ENCODE measurements at regions not wholly inside any gene's neighbourhood (a gene's known extent, or its start where the extent isn't known, plus 50 kb on each side); places are given as distances from the start of the nearest gene placed in this dataset.

DNA sequence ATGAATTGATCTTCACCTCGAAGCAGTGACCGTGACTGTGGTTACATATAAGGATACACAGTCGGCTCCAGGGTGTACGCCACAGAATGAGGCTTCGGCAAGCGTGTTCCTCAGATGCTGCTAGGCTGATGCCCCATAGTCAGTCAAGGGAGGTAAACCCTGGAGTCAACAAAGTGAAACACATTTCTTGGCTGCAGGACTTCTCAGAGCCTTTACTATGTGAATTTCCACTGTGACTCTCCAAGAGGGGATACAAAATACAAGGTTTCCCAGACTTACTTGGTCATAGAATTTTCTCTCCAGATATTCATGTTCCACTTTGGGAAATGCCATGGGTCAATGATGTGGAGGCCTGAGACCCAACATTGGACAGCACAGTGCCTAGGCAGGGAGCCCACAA lies 260.6 kb downstream of the BCL11B start:
- no peak for DNase-seq (ENCODE audit: low read depth)
- TF ChIP-seq, protein P1, sequence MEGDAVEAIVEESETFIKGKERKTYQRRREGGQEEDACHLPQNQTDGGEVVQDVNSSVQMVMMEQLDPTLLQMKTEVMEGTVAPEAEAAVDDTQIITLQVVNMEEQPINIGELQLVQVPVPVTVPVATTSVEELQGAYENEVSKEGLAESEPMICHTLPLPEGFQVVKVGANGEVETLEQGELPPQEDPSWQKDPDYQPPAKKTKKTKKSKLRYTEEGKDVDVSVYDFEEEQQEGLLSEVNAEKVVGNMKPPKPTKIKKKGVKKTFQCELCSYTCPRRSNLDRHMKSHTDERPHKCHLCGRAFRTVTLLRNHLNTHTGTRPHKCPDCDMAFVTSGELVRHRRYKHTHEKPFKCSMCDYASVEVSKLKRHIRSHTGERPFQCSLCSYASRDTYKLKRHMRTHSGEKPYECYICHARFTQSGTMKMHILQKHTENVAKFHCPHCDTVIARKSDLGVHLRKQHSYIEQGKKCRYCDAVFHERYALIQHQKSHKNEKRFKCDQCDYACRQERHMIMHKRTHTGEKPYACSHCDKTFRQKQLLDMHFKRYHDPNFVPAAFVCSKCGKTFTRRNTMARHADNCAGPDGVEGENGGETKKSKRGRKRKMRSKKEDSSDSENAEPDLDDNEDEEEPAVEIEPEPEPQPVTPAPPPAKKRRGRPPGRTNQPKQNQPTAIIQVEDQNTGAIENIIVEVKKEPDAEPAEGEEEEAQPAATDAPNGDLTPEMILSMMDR (conservative IDR thresholded peaks at IDR 0.05; ENCODE audit: control insufficient read depth, insufficient read depth, low read depth, low read length) = no peak
- no peak overlapping the region for H3K4me3 ChIP-seq (ENCODE audit: control insufficient read depth, low read depth, low read length)

DNA sequence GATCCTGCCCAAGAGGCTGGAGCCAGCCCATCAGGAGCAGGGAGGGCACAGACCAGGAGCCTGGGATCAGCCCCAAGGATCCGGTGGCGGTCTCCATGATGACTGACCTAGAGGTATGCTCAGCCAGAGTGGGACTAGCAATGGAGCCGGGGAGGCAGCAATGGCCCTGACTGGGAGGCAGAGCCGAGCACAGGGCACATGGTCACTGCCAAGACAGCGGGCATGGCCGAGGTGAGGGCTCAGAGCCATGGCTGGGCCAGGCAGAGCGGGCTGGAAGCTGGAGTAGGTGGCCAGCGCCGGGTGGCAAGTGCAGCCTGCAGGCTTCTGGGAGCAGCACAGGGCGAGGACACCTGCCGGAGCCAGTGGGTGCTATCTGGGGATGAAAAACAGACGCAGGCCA lies 259.3 kb downstream of the BCL11B start:
- DNase-seq (ENCODE audit: low read depth) = no peak
- TF ChIP-seq, protein P1 (conservative IDR thresholded peaks at IDR 0.05; ENCODE audit: control insufficient read depth, insufficient read depth, low read depth, low read length) = no peak
- H3K4me3 ChIP-seq (ENCODE audit: control insufficient read depth, low read depth, low read length) = no peak overlapping the region

DNA sequence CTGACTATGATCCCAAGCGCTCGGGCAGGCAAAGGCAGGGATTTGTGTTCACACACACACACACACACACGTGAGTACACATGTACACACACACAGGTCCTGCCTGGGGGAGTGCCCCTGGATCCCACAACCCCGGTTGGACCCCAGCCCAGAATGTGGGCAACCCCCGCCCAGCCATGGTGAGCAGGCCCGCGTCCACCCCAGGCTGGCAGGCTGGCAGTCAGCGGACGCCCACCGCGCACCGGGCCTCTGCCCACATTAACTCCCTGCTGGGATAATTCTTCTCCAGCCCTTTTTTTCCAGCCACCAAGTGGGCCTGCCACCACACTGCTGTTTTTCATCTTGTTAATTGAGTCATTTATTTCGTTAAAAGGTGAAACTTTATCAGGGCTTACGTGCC lies 256.2 kb downstream of the BCL11B start:
- DNase-seq (ENCODE audit: low read depth) = no peak
- no peak overlapping the region for H3K4me3 ChIP-seq (ENCODE audit: control insufficient read depth, low read depth, low read length)
- TF ChIP-seq, protein P1 (conservative IDR thresholded peaks at IDR 0.05; ENCODE audit: control insufficient read depth, insufficient read depth, low read depth, low read length) = no peak

DNA sequence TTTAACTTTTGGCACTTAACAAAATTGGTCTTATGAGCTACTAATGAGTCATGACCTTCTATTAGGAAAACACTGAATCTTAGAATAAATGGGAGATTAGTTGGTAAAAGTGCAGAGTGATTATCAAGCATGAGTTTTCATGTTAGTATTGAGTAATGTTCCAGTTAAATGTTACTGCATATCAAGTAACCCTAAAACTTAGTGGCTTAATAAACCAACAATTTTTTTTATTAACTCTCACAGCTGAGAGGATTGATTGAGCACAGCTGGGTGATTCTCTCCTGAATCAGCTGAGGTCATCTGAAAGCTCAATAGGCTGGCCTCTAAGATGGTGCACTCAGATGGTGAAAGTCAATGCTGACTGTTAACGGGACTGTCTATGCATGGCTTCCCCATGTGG lies 248.6 kb downstream of the BCL11B start:
- TF ChIP-seq, protein P1 (conservative IDR thresholded peaks at IDR 0.05; ENCODE audit: control insufficient read depth, insufficient read depth, low read depth, low read length) = no peak
- no peak overlapping the region for H3K4me3 ChIP-seq (ENCODE audit: control insufficient read depth, low read depth, low read length)
- DNase-seq (ENCODE audit: low read depth) = no peak

DNA sequence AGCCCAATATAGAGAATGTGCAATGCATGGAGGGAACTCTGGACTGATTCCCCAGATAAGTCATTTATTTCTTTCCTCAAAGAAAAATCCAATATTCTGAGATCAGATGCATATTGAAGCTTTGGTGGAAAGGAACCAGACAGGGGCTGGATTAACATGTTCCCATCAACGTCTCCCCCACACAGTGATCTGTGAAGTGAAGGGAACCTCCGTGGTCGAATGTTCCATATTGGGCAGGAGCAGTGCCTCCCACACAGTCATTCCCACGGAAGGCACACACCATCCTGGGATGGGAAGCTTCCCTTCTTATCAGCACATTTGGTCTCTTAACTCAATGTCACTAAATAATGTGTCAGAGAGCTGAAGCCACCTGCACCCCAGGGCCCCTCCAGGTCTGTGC lies 247.1 kb downstream of the BCL11B start:
- H3K4me3 ChIP-seq (ENCODE audit: control insufficient read depth, low read depth, low read length) = no peak overlapping the region
- TF ChIP-seq, protein P1 (conservative IDR thresholded peaks at IDR 0.05; ENCODE audit: control insufficient read depth, insufficient read depth, low read depth, low read length) = no peak
- DNase-seq (ENCODE audit: low read depth) = no peak

DNA sequence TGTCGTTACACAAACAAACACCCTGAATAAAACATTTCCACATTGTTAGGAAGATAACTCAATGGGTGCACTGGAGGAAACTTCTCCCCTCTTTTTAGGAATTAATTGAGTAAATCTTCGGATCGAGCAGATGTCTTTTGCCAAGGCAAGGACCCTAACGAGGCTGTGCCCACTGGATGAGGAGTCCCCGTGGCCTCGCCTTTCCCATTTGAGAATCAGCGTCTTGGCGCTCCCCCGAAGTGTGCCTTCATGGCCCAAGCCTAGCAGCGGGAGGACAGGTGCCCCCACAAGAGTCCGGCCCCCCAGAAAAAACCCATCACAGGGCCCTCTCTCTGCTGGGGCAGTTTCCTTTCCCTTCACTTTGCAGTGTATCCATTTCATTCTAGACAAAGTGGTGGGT lies 246.6 kb downstream of the BCL11B start:
- TF ChIP-seq, protein P1 (conservative IDR thresholded peaks at IDR 0.05; ENCODE audit: control insufficient read depth, insufficient read depth, low read depth, low read length) = no peak
- no peak for DNase-seq (ENCODE audit: low read depth)
- H3K4me3 ChIP-seq (ENCODE audit: control insufficient read depth, low read depth, low read length) = no peak overlapping the region

DNA sequence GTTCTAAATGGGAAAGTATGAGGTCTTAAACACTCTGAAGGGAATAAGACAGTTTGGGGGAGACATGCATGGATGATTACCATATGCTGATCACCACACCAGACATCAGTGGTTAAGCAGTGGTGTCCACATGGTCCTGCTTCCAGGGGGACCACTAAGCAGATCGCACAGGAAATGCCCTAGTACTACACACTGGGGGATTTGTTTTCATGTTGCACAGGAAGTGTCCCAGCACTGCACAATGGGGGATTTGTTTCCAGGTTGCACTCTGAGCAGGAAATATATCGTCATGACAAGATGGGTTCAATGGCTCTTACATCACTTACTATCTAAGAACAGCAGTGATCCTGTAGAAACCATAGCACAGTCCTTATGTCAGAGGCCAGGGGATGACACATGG lies 245.5 kb downstream of the BCL11B start:
- no peak overlapping the region for H3K4me3 ChIP-seq (ENCODE audit: control insufficient read depth, low read depth, low read length)
- TF ChIP-seq, protein P1 (conservative IDR thresholded peaks at IDR 0.05; ENCODE audit: control insufficient read depth, insufficient read depth, low read depth, low read length) = no peak
- DNase-seq (ENCODE audit: low read depth) = no peak

All from fibroblast of mammary gland (primary cell).